ENCODE measurements at regions not wholly inside any gene's neighbourhood (a gene's known extent, or its start where the extent isn't known, plus 50 kb on each side); places are given as distances from the start of the nearest gene placed in this dataset.

DNA sequence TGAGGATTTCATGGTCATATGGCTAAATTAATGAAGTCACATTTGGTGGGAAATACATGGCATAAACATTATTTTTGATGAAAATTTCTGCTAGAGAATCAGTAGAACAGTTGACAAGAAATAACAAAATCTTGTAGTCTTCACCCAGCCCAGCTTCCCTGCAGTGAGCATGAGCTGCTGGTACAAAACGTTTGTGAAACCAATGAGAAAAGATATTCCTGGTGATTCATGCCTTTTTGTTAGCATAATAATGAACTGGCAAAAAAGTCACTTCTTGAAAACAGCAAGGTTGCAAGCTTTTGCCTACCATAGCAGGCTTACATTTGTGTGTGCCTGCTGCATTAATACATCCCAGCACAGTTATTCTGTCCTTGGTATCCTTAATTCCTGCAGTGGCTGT is 475.9 kb upstream of the HTR2A start:
- no peak for TF ChIP-seq CTCF (conservative IDR thresholded peaks at IDR 0.05)
- no peak overlapping the region for H3K27ac ChIP-seq

DNA sequence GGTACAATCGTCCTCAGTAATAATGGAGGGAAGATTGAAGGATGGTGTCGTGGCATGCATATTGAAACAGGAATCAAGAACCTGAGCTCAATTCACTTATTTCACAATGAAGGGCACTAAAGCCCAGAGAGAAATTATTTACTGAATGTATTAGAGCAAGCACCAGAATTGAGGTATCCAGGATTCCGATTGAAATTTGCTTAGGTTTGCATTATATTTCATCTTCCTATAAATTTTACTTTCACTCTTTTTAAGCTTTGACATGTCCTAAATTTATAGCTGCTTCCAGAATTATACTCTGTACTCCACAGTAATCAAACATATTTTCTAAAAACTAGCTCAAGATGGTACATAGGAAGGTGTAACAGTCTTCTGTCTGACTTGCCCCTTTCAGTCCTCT is 454.9 kb upstream of the HTR2A start:
- no peak for TF ChIP-seq CTCF (conservative IDR thresholded peaks at IDR 0.05)
- no peak overlapping the region for H3K27ac ChIP-seq

DNA sequence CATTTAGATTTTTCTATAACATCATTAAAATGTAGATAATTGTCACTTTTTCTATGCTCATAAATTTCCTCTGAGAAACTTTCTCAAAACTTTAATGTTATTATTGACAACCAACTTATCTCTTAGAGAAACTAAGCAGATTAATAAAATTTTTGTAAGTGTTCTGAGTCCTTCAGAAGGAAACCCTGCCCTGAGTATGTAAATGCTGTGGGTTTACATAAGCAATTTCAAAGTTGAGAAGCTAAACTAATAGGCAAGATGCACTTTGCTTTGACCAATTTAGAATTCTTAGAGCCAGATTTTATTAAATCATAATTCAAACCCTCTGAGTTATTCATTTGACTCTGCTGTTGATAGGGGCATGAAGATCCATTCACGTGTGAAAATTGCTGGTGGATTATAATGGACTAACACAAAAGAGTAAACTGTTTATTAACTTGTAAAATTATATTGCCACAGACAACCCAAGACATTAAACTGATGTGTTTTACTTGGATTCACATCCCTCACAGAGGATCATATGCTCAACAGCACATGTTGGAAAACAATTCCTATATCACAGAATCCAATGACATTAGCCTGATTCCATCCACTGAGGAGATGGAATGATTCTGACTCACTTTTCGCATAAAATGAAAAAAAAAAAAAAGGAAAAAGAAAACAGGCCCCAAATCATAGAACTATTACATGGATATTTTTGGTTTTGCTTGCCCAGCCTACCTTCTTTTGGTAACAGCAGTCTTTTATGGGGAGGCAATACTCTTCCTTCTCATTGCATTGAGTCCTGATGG is 453.7 kb upstream of the HTR2A start:
- no peak overlapping the region for H3K27ac ChIP-seq
- no peak for TF ChIP-seq CTCF (conservative IDR thresholded peaks at IDR 0.05)

- no peak overlapping the region for H3K27ac ChIP-seq
- no peak for TF ChIP-seq CTCF (conservative IDR thresholded peaks at IDR 0.05)
Observed at GRCh38 chr13:47349211-47349610, 452.4 kb upstream of the HTR2A start.

DNA sequence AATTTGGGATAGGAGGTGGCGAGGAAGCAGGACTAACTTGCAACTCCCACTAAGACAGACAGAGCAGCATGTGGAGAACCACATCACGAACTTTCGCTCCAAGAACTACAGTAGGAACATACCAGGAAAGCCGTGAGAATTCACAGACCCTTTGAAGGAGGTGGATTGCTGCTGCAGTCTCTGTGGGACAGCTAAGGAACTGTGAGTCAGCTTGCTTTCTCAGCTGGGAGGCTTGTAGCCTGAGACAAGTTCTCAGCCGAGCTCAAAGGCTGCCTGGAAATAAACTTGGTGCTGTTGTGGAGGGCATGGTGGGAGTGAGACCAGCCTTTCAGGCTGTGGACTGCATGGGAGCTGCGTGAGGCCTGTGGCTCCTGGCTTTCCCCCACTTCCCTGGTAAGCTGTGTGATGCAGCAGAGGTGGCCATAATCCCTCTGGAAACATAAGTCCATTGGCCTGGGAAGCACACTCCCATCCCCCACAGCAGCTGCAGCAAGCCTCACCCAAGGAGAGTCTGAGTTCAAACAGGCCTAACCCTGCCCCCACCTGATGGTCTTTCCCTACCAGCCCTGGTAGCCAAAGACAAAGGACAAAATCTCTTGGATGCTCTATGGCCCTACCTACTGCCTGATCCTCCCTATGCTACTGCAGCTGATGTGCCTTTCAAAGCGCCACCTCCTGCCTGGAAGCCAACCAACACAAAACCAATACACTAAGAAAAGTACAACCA is 441.1 kb upstream of the HTR2A start:
- no peak overlapping the region for H3K27ac ChIP-seq
- no peak for TF ChIP-seq CTCF (conservative IDR thresholded peaks at IDR 0.05)

- TF ChIP-seq CTCF (conservative IDR thresholded peaks at IDR 0.05) = no peak
- H3K27ac ChIP-seq = no peak overlapping the region
Observed at GRCh38 chr13:47334173-47334572, 437.3 kb upstream of the HTR2A start.

DNA sequence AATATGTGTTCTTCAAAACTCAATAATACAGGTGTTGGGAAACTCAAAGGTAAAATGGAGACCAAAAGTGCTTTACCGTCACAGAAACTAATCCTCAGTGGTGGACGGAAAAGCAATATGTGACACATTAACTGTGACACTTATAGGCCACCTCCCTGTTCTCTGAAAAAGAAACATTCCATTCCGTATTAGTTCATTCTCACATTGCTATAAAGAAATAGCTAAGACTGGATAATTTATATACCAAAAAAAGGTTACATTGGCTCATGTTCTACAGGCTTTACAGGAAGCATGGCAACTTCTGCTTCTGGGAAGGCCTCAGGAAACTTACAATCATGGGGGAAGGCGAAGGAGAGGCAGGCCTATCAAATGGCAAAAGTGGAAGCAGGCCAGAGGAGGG is 435.3 kb upstream of the HTR2A start:
- H3K27ac ChIP-seq = no peak overlapping the region
- no peak for TF ChIP-seq CTCF (conservative IDR thresholded peaks at IDR 0.05)
